GM19397 (cell line): ENCODE measurements at regions not wholly inside any gene's neighbourhood (a gene's known extent, or its start where the extent isn't known, plus 50 kb on each side); places are given as distances from the start of the nearest gene placed in this dataset.

ENCODE experiments used
- ATAC-seq: cut with Tn5 transposase; IDR thresholded peaks from one replicate; pipeline ENCODE4 v1.9.1; 2021; ENCODE audit warnings: mild to moderate bottlenecking, moderate library complexity; ENCODE audit not compliant: unreplicated experiment

- ATAC-seq, result no peak
Observed at GRCh38 chr11:119521551-119521950, 98.6 kb upstream of the THY1 start.

DNA sequence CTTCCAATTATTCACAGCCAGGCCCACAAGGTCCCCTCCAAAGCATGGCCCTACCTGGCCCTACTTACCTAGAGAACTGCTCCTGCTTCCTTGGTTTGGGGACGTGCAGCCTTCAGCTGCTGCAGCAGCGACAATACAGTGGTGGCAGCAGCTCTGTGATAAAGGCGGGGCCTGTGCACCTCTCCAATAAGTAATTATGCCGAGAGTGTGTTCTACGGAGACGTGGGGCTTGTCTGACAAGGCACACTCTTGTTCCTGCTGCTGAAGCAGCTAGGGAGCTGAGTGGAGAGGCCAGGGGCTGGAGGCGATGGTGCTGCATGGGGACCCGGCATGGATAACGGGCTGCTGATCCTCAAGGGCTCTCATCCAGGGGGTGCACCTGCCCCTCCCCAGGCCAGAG, 98.0 kb upstream of the THY1 start:
- no peak for ATAC-seq

- no peak for ATAC-seq
Observed at GRCh38 chr11:119520400-119520799, 97.4 kb upstream of the THY1 start.

DNA sequence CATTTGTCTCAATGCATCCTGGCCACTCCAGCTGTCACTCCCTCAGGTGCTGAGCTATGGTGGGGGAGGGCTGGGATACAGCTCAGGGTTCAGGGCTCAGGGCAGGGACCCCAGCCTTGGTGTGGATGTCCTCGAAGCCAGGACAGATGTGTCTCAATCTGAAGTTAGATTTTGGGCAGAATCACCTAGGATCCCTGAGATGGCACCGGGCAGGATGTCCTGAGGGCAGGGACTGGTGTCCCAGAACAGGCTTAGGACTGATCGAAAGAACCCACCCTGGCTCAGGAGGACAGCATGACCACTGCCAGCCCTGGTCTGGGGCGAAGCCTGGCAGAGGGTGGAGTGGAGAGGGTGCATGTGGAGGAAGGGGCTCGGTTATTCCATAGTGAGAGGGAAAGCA, 96.8 kb upstream of the THY1 start:
- ATAC-seq, result no peak

DNA sequence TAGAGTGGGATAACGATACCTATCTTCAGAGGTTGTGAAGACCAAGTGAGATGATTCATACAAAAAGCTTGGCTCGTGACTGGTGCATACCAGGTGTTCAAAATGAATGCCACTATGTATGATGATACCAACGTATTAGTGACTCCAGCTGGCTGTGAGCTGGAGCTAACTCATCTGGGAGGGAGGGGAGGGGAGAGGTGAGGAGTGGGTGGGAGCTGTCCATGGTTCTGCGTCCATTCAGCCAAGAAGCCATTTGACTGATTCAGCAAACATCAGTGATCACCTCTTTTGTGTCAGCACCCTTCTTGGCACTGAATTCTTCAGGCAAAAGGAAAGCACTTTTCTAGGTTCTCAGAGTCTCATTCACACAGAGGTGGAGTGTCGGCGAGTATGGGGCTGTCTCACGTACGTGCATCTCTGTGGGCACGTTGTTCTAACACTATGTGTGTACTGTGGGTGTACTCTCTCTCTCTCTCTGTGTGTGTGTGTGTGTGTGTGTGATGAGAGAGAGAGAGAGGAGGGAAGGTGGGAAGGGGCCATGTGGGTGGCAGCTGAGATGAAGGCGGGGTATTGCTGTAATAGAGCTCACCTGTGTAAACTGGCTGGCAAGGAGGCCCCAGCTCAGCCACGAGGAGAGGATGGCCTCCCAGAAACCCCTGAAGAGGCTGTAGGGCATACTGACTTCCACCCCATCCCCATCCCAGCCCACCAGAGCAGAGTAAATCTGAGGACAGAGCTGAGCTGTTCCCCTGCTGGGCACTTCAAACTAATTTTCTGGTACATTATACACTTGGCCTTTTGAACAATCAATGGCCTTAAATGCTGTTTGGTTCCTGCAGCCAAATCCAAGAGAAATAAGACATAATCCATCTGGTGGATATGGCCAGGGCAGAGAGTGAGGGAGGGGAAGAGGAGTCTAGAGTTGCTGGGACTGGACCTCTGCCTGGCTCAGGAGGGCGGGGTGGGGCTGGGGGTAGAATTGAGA, 96.1 kb upstream of the THY1 start:
- ATAC-seq, result no peak

DNA sequence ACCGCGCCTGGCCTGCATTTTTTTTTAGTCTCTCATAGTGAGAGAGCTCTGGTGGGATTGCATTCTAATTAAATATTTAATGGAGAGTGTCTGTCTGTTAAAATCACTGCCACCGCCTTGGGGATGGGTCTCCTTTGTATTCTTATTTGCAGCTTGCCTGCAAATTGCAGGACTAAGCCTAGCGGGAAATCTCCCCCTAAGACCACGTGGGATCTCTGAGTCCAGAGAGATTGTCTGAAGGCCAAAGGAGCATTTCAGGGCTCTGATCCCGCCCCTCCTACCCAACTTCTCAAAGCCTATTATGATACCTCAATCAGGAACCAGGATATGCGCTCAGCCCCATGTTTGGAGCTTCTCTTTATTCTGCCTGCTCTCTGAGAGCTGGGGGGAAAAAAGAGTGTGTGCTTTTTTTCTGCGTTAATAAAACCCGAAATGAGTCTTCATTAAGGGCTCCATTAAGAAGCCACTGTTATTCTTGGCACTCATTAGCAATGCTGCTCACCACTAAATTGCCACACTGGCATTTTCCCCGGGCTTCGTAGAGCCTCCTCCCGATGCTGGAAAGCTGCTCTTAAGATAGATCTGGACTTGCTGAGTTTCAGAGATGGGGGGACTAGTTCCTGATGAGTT, 92.9 kb upstream of the THY1 start:
- ATAC-seq, result no peak

- no peak for ATAC-seq
Observed at GRCh38 chr11:119513806-119514170, 90.8 kb upstream of the THY1 start.

- ATAC-seq, result no peak
Observed at GRCh38 chr11:119513131-119513805, 90.3 kb upstream of the THY1 start.

DNA sequence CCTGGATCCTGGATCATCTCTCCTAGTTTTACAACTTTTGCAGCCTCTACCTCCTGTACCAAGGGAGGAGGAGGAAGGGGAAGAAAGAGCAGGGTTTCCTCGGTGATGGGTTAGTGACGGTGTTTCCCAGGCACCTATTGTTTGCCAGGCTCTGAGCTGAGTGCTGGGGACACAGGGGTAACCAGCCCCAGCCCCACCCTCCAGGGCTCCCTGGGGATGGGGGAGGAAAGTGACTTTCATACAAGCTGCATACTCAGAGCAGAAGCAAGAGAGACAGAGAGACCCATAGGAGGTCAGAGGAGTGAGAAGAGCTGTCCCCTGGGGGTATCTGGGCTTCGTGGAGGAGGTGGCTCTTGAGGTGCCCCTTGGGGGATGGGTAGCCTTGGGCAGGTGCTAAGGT, 89.4 kb upstream of the THY1 start:
- no peak for ATAC-seq

DNA sequence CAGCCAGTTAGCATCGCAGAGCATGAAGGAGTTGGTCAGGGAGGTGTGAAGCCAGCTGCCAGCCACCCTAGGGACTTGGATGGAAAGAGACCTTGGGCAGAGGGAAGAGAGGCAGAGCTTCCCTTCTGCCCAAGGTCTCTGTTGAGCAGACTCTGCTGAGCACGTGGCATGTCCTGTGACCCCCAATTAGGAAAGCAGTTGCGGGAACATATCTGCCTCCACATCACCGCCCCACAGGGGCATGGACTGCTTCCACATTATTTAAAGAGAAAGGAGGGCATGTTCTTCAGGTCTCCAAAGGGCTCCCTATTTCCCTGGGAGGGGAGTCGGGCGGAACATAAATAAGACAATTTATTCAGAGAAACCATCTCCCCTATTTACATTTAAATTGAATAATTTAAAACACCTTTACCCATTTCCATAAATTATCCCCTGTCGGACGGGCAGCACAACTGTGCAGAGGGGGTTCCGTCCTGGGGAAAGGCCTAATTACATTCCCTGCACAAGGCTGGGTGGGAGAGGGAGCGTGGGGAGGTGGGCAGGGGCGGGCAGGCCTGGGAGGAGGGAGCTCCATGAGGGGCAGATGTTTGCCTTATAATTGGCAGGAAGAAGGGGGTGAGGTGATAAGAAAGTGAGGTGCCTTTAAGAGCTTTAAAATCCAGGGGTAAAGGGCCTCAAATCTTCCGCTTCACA, 88.8 kb upstream of the THY1 start:
- no peak for ATAC-seq

GRCh38 chr11:119509969-119510401, 87.0 kb upstream of the THY1 start:
- peak; percentile 63 for ATAC-seq

DNA sequence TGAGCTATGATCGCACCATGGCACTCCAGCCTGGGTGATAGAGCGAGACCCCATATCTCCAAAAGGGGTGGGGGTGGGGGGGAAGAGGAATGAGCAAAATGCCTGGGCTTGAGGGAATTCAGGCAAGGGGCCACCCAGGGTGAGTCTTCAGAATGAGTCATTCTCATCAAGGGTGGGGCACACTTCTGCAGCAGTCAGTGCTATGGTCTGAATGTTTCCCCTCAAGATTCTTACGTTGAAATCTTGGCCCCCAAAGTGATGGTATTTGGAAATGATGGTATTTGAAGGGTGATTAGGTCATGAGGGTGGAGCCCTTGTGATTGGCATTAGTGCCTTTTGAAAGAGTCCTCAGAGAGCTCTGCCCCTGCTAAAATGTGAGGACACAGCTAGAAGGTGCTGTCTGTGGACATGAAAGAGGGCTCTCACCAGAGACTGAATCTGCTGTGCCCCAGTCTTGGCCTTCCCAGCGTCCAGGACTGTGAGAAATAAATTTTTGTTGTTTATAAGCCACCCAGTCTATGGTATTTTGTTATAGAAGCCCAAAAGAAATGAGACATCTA, 86.4 kb upstream of the THY1 start:
- no peak for ATAC-seq

GRCh38 chr11:119506436-119506835, 83.5 kb upstream of the THY1 start:
- no peak for ATAC-seq

- no peak for ATAC-seq
Observed at GRCh38 chr11:119505861-119506260, 82.9 kb upstream of the THY1 start.

DNA sequence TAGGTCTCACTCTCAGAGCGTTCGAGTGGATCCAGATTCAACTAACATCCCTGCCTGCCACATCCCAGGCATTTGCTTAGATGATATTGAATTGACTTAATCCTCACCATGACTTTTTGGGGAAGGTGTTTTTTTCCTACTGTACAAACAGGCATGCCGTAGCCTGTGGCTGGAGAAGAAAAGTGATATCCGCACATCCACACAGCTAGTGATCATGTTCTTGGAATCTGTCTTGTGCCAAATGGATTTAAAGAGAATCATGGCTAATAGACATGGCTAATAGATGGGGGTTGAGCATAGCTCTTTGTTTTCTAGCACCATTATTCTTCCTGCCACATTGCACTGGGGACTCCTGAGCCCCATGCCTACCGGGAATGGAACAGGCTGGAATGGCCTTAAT, 82.1 kb upstream of the THY1 start:
- no peak for ATAC-seq

DNA sequence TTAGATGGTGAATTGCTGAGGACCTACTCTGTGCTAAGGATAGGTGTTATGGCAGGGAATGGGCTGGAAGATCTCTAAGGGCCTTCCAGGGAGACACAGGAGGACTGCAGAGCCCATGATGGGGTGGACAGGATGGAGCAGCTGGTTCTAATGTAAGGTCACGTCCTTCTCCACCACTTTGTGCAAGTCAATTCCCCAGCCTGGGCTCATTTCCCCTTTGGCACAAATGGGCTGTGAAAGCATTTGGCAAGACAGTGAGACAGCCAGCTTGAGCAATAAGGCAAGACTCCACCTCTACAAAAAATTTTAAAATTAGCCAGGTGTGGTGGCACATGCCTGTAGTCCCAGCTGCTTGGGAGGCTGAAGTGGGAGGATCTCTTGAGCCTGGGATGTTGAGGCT, 81.4 kb upstream of the THY1 start:
- ATAC-seq, result no peak

DNA sequence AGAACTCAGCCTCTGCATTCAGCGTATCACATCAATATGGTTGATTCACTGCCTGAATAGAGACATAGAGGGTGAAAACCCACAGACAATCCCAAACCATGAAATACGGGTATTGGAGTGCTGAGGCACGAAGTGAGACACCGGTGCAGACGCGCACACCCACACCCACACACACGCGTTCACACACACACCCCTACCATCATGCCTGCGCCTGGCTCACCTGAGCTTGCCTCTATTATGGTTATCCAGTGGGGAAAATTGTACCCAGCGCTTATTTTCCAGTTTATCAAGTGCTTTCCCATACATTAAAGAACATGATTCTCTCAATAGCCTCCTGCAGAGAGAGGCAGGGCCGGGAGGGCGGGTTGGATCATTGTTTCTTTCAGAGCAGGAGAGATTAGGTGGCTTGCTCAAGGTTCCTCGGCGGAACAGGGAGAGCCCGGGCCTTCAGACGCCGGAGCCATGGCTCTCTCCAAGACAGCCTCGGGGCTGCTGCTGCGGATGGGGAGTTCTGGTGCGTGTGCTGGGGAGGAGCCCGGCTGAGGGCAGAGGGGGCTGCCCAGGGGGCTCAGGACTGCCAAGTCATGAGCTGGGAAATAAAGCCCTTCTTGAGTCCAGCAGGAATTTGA, 78.9 kb upstream of the THY1 start:
- no peak for ATAC-seq

- no peak for ATAC-seq
Observed at GRCh38 chr11:119497717-119498116, 74.7 kb upstream of the THY1 start.

- no peak for ATAC-seq
Observed at GRCh38 chr11:119496997-119497396, 74.0 kb upstream of the THY1 start.

DNA sequence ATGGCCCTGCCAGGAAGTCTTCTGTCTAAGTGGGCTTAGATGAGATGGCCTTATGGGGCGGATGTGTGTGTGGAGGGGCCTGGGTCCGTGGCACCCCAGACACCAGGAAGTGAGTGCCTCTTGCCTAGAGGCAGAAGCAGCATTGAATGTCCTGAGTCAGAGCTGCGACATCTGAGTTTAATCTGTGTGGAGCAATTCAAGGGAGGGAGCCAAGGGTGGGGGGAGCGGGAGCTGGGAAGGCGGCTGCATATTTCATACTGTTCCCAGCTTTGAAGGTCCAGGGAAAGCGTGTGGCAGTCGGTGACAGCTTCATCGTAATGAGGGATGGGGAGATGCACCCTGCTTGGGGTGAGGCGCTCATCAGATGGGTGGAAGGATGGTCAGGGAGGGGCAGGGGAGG, 73.5 kb upstream of the THY1 start:
- no peak for ATAC-seq
